GM19035 (cell line): ENCODE measurements at regions not wholly inside any gene's neighbourhood (a gene's known extent, or its start where the extent isn't known, plus 50 kb on each side); places are given as distances from the start of the nearest gene placed in this dataset.

Source experiments
- ATAC-seq: cut with Tn5 transposase; IDR thresholded peaks from one replicate; pipeline ENCODE4 v1.9.1; 2021; ENCODE audit not compliant: unreplicated experiment

DNA sequence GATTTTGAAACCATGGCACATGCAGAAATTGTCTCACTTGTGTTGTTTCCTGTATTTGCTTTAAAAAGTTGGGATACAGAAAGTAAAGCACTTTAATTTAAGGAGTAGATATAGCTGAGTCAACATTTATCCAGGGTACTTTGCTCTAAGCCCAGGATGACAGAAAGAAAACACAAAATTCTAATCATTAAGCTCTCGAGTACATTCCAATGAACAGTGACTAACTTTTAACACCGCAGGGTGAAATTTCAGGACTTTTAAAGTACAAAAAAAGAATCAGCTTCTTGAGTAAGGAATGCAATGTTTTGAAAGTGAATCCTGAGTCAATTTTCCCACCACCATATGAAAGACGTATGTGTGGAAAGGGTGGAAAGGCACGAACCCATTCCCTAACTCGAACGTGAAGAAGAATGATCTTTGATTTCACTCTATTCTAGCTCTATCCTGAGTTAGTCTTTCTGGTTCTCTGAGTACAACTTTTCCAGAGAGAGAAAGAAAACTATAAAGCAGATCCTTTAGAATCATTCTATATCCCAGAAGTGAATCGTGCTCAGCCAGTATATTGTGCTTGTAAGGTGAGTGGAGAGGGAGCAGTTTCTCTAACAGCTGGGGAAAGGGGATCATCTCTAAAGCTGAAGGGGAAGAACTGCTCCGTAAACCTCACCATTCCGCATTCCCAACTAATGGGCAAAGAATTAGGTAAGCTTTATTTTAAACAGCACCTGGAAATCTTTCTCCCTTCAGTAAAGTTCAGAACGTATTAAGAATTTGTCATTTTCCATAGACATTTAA is 779.0 kb upstream of the FLRT2 start:
- ATAC-seq: no peak

DNA sequence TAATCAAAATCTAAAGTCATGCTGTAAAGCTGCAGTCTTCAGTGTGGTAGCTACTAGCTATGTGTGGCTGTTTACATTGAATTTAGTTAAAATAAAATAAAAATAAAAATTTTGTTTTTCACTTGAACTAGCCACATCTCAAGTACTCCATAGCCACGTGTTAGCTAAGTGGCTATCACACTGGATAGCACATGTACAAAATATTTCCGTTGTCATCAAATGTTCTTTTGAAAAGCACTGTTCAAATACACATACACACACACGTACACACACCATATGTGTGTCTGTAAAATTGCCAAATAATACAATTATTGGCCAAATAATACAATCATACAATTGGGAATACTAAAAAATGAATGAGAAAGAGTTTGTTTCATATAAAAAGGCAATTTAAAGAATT is 778.2 kb upstream of the FLRT2 start:
- no peak for ATAC-seq

DNA sequence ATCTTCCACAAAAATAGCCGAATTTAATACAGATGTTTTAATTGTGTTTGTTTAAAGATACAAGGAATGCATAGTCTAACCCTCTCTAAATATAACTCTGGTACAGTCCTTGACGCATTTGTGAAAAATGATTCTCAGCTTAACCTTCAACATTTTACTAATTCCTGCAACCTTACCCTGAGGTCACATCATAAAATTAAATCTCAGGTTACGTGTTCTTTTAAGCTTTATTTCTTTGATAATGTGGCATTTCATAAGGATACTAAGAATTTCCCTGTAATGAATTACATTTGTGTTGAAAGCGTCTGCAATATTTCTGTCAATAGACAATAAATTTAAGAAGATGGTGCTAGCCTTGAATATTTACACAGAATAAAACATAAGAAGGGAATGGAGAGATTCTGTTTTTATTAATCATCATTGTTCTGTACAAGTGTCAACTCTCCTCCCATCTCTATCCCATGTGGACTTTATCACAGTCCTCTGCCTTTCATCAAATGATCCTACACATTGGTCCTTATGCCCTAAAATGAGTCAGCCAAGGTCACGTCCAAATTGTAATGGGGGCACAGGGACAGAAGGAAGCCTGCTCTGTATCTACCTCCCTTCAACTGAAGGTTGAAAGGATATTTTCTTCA is 769.3 kb upstream of the FLRT2 start:
- ATAC-seq: no peak

GRCh38 chr14:84767434-84767833 is 762.5 kb upstream of the FLRT2 start:
- no peak for ATAC-seq

GRCh38 chr14:84770030-84770429 is 759.9 kb upstream of the FLRT2 start:
- ATAC-seq: no peak

GRCh38 chr14:84777356-84777755 is 752.6 kb upstream of the FLRT2 start:
- ATAC-seq: no peak

DNA sequence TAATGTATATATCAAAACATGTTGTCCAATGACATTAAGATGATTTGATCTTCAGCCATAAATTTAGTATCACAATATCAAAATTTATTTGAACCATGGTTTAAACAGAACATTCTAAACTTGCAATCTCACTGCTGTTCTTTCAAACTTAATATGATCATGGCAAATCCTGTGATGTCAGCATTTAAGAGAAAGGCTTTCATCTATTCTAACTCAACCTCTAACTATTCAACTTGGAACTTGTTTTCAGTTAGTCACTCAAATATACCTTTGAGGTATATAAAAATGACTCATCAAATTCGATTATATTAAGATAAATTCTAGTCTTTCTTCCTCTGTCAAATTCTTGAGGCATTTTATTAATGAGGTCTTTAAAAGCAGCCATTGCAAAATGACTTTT is 747.0 kb upstream of the FLRT2 start:
- no peak for ATAC-seq

DNA sequence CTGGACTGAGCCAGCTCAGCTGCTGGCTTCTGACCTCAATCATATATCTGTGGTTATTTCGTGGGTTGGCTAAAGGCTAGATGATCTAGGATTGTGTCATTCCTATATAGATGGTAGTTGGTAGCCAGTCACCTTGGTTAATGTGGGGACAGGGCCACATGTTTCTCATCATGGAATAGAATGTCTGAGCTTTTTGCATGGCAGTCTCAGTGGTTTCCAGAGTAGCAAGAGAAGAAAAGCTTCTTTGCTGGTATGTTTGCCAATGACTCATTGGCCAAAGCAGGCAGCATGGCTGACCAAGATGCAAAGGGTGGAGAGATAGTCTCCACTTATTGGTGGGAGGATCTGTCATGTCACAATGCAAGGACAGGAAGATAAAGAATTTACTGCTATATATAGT is 746.4 kb upstream of the FLRT2 start:
- no peak for ATAC-seq

- no peak for ATAC-seq
These were observed 743.9 kb upstream of the FLRT2 start for GRCh38 chr14:84785996-84786395.

DNA sequence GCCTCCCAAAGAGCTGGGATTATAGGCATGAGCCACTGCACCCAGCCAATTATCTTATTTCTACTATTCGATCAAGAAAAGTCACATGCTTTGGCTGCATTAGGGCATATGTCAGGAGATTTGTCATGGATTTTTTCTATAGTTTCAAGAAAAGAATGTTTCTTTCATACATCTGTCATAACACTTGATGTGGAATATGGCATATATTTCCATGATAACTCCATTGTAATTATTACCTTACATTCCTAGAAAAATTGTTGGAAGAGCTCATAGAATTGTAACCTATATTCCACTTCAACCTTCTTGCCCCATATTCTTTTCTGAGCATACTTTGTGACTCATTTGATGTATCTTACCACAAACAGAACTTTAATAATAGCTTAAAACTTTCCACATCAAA is 740.9 kb upstream of the FLRT2 start:
- ATAC-seq: no peak

- no peak for ATAC-seq
These were observed 737.1 kb upstream of the FLRT2 start for GRCh38 chr14:84792722-84793410.

DNA sequence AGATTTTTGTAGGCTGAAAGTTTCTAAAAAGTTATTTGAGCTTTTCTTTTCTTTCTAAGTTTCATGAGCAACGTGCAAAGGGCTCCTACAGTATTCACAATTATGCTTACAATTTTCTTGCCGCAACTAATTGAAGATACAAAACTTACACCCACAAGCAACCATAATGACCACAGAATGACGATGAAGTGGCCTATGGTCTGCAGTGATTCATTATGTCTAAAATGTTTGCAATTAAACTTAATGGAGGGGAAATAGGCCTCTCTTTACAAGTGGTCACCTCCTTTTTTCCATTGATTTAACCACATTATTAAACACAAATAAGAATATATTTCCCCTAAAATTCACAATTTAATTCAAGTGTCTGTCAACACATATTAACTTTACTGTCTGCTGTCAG is 732.6 kb upstream of the FLRT2 start:
- no peak for ATAC-seq

DNA sequence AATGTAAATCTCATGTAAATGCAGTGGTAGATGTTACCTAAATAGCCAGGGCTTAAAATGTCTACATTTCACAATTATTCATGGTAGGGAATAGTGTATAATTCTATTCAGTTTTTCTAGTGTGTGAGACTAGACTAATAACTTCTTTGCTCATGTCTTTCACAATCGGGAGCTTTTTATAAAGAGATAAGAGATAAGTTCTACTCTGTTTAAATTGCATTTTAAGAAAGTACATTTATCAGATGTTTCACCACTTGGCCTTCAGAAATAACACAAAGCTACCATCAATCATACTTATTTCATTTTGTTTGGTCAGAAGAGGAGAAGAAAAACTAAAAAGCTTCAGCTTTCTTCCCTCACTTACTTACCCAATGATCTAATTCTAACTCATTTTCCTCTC is 725.5 kb upstream of the FLRT2 start:
- no peak for ATAC-seq

- ATAC-seq: no peak
These were observed 725.0 kb upstream of the FLRT2 start for GRCh38 chr14:84804895-84805294.

DNA sequence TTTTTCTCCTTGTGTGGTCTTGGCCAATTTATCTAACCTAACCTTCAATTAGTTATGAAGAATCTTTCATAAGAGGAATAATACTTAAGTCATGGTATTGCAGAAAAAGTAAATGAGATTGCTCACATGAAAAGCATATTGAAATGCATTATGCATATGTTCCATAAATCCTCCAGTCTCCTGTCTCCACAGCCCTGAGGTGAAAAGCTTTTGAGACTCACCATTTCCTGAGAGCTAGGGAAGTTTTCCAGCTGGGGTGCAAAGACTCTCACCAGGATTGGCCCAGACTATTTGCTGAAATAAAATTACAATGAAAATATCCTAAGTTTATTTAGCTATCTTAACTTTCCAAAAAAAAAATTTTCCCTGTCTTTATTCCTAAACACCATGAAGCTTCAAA is 723.8 kb upstream of the FLRT2 start:
- ATAC-seq: no peak

GRCh38 chr14:84806622-84807021 is 723.3 kb upstream of the FLRT2 start:
- no peak for ATAC-seq

- ATAC-seq: no peak
These were observed 722.3 kb upstream of the FLRT2 start for GRCh38 chr14:84807673-84808072.

GRCh38 chr14:84809158-84809557 is 720.8 kb upstream of the FLRT2 start:
- ATAC-seq: no peak

DNA sequence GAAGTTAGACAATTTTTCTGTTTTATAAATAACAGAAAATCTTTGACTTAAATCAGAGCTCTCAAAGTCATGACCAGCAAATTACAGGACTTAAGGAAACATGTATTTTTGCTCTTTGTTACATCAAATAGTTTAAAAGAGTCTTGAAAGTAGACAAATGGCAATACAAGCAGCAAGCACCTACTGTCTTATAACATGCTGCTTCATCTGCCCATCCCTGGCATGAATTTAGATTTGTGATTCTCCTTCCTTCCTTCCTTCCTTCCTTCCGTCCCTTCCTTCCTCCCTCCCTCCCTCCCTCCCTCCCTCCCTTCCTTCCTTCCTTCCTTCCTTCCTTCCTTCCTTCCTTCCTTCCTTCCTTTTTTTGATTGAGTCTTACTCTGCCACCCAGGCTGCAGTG is 715.6 kb upstream of the FLRT2 start:
- no peak for ATAC-seq

- ATAC-seq: no peak
These were observed 710.4 kb upstream of the FLRT2 start for GRCh38 chr14:84819528-84819927.

DNA sequence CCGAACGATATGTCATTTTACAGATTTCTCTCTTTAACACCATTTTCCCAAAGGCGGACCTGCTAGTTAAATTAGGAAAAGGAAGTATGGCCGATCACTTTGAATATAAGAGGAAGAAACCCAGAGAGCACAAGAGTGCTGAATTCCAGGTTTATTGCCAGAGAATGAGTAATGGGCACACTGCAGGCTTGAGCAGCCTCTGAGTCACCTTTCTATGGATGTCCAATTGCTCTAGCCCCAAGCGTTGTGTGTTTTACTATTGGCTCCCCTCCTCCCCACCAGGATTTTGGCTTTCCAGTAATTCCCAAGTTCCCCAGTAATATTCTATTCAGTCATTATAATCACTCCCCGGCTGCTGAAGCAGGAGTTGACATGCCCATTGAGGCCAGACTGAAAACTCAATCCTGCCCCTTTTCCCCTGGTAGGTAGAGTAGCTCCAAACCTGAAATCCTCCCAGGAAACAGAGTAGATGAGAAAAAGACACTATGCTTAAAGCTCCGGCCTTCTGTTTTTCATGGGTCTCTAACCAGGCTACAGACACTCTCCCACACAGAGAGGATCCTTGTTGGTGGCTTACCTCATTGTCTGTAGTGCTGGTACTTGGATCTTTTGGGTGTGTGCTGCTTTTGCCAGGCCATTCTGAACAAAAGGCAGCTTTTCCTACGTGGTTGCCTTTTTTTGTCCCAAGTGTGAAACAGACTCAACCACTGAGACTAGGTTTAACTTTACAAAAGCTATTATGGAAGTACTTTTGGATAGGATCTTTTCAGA is 704.3 kb upstream of the FLRT2 start:
- no peak for ATAC-seq
